Cardiac muscle cell (in vitro differentiated cells and primary cell): ENCODE measurements at regions not wholly inside any gene's neighbourhood (a gene's known extent, or its start where the extent isn't known, plus 50 kb on each side); places are given as distances from the start of the nearest gene placed in this dataset.
A peak's percentile ranks its signal among the peaks of the same experiment; 100 is the strongest.

Experiments used
- DNase-seq, 2 donors: peaks; one replicate each; pipeline versions ENCODE4 v3.0.0 to v3.0.0-alpha.2; 2010 to 2017; ENCODE audit warnings: low read depth in 1 of 2, low spot score in 1 of 2
- H3K27ac ChIP-seq: fragments of 200-600 bp; sonication (generic); 2 replicates; pipeline ENCODE4 v1.5.1; 2016
- H3K27me3 ChIP-seq: fragments of 200-600 bp; sonication (generic); 2 replicates; pipeline ENCODE4 v1.6.0; 2016; ENCODE audit warnings: control low read depth
- H3K36me3 ChIP-seq: fragments of 200-600 bp; sonication (generic); 2 replicates; pipeline ENCODE4 v1.5.1; 2016; ENCODE audit warnings: control low read depth
- H3K4me1 ChIP-seq: fragments of 200-600 bp; sonication (generic); 2 replicates; pipeline ENCODE4 v1.8.1; 2017; ENCODE audit warnings: low read depth, mild to moderate bottlenecking, mixed run types
- H3K4me3 ChIP-seq: fragments of 200-600 bp; sonication (generic); 2 replicates; pipeline ENCODE4 v1.5.1; 2016; ENCODE audit warnings: mild to moderate bottlenecking
- H3K9me3 ChIP-seq: fragments of 200-600 bp; sonication (generic); 2 replicates; pipeline ENCODE4 v1.5.1; 2017; ENCODE audit warnings: low read depth, mild to moderate bottlenecking, control low read depth
- CTCF ChIP-seq: IDR thresholded peaks from 2 replicates; pipeline ENCODE4 v1.5.1; 2012; ENCODE audit warnings: low read depth, mild to moderate bottlenecking, low read length

DNA sequence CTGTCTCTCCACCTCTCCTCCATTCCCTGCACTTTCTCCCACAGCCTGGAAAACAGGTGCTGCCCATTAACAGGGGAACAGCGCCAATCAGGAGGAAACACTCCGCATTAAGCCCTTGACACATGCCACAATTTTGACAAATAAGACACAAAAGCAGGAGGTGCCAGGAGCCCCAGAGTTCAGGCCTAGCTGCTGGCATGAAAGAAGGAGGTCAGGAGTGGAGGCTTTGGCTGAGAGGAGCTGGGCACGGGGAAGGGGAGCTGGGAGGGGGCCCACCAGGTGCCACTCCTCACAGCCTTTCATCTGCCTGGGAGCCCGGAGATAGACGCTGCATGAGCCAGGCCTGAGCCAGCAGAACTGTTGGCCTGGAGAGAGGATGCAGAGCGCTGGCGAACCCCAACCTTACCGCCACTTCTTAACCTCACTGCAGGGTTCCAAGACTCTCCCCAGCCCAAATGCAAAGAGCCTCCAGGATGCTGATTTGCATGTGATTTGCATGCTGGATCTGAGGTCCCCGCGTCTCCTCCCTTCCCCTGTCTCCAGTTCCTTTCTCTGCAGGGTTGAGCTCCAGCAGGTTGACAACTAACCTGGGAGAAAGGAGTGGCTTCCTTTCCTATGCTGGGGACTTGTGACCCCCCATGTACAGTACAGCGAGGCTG is 139.8 kb upstream of the SDK2 start:
- DNase-seq: no peak
- no peaks in the 10 kb centered on the region for H3K27me3 ChIP-seq
- H3K4me1 ChIP-seq: peaks cover 35% of the 10 kb centered on the region
- no peaks in the 10 kb centered on the region for H3K9me3 ChIP-seq
- TF ChIP-seq CTCF: no peak
- H3K27ac ChIP-seq: no peak overlapping the region
- H3K4me3 ChIP-seq: no peak overlapping the region
- no peaks in the 10 kb centered on the region for H3K36me3 ChIP-seq

DNA sequence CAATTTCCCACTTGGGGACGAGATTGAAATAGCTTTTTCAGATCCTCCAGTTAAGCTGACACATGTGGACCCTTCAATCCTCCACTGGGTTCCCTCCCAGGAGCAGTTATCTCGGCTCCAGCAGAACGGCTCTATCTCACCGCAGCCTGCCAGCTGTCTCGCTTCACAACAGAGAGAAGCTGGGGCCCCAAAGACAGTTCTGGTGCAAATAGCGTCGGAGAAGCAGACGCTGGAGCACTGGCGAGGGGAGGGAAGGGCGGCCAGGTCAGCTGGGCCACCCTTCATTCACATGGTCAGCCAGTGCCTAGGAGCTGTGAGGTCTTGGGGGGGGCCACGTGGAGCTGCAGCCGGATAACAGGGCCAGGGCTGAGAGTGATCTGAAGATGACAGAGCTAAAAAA is 141.3 kb upstream of the SDK2 start:
- peak; percentile 16 to 46 for DNase-seq
- no peaks in the 10 kb centered on the region for H3K36me3 ChIP-seq
- no peaks in the 10 kb centered on the region for H3K27me3 ChIP-seq
- no peak overlapping the region for H3K4me3 ChIP-seq
- H3K27ac ChIP-seq: peak overlapping the region; percentile 4
- H3K4me1 ChIP-seq: peaks cover 35% of the 10 kb centered on the region
- no peak for TF ChIP-seq CTCF
- H3K9me3 ChIP-seq: no peaks in the 10 kb centered on the region

DNA sequence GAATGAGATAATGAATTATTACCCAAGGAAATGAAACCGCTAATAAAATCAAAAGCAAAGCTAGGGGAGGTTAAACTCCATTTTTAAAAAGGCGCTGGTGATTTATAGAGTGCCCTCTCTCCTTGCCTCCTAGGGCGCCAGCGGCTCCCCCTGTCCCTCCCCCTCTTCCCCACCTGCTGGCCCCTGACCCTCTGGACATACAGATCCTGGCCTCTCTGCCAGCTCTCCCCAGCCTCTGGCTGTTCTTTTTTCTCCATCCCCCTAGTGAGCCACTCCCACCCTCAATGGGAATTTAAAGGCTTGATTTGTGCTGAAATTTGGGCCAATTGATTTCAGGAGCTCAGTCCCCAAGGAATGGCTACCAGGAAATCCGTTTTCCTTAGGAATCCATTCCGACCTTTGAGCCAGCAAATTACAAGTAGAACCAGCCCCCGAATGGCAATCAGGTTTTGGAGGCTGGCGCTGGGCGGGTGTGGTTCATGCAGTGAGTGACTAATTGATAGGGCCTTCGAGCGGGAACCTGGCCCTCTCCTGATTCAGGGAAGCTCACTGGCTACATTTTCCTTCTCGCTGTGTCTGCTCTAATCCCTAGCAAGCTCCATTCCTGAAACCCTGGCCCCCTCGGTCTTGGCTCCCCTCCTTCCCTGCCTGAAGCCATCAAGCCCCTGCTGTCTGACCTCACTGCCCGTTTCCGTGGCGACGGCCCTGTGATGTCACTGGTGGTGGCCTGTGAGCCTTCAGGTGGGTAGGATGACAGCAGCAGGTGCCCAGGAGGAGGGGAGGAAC is 141.9 kb upstream of the SDK2 start:
- no peak for TF ChIP-seq CTCF
- H3K4me1 ChIP-seq: peaks cover 35% of the 10 kb centered on the region
- no peaks in the 10 kb centered on the region for H3K27me3 ChIP-seq
- H3K36me3 ChIP-seq: no peaks in the 10 kb centered on the region
- DNase-seq: no peak
- peak overlapping the region; percentile 4 for H3K27ac ChIP-seq
- H3K4me3 ChIP-seq: no peak overlapping the region
- H3K9me3 ChIP-seq: no peaks in the 10 kb centered on the region

- peaks cover 35% of the 10 kb centered on the region for H3K4me1 ChIP-seq
- peak overlapping the region; percentile 6 for H3K27ac ChIP-seq
- peak in 1 of 2 donors; percentile 63 for DNase-seq
- no peaks in the 10 kb centered on the region for H3K27me3 ChIP-seq
- no peak overlapping the region for H3K4me3 ChIP-seq
- H3K36me3 ChIP-seq: no peaks in the 10 kb centered on the region
- TF ChIP-seq CTCF: no peak
- no peaks in the 10 kb centered on the region for H3K9me3 ChIP-seq
These were observed 143.1 kb upstream of the SDK2 start for GRCh38 chr17:73787076-73788059.

DNA sequence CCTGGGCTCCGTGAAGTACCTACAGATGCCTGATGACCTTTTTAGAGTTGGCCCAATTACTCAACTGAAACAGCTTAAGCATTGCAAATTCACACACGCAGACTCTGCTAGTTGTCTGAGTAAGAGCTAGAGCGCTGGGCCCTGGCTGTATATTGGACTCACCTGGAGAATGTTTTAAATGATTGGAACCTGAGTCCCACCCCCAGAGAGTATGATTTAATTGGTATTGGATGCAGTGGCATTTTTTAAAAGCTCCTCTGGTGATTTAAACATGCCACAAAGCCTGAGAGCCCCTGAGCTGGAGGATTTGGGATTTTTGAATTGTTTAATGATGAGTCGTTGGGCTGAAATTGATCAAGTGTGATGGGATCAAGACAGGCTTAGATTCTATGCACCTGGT is 143.9 kb upstream of the SDK2 start:
- Histone ChIP-seq H3K4me1 (peaks cover 35% of the 10 kb centered on the region), H3K9me3 (no peaks in the 10 kb centered on the region), H3K4me3 (no peak overlapping the region), H3K27me3 (no peaks in the 10 kb centered on the region), H3K27ac (peak overlapping the region; percentile 6), H3K36me3 (no peaks in the 10 kb centered on the region)
- no peak for TF ChIP-seq CTCF
- no peak for DNase-seq
